Osteocyte (in vitro differentiated cells): ENCODE measurements at regions not wholly inside any gene's neighbourhood (a gene's known extent, or its start where the extent isn't known, plus 50 kb on each side); places are given as distances from the start of the nearest gene placed in this dataset.

Source experiments
- DNase-seq: peaks from one replicate; pipeline ENCODE4 v3.0.0; 2021; ENCODE audit warnings: mixed read lengths; ENCODE audit not compliant: unreplicated experiment; ENCODE audit errors: extremely low spot score
- H3K27ac Mint-ChIP-seq: one replicate; pipeline ENCODE4 v1.8.0; 2021; ENCODE audit warnings: mild to moderate bottlenecking, mixed read lengths; ENCODE audit not compliant: unreplicated experiment
- H3K27me3 Mint-ChIP-seq: one replicate; pipeline ENCODE4 v1.8.0; 2021; ENCODE audit warnings: mixed read lengths; ENCODE audit not compliant: unreplicated experiment
- H3K36me3 Mint-ChIP-seq: one replicate; pipeline ENCODE4 v1.8.0; 2021; ENCODE audit warnings: mixed read lengths; ENCODE audit not compliant: unreplicated experiment
- H3K4me1 Mint-ChIP-seq: one replicate; pipeline ENCODE4 v1.8.0; 2021; ENCODE audit warnings: mixed read lengths; ENCODE audit not compliant: unreplicated experiment
- H3K4me3 Mint-ChIP-seq: one replicate; pipeline ENCODE4 v1.8.0; 2021; ENCODE audit warnings: mild to moderate bottlenecking, moderate library complexity, mixed read lengths; ENCODE audit not compliant: unreplicated experiment
- H3K9me3 Mint-ChIP-seq: one replicate; pipeline ENCODE4 v1.8.0; 2021; ENCODE audit warnings: mixed read lengths; ENCODE audit not compliant: unreplicated experiment
- CTCF ChIP-seq: fragments of 200-600 bp; sonication (generic); IDR thresholded peaks from 2 replicates; pipeline ENCODE4 v1.5.0; 2021; ENCODE audit warnings: antibody characterized with exemption, mild to moderate bottlenecking, moderate library complexity

- no peak overlapping the region for H3K4me3 Mint-ChIP-seq
- no peak for TF ChIP-seq CTCF
Measured at GRCh38 chr7:18387191-18387735, 108.3 kb upstream of the HDAC9 start.

GRCh38 chr7:18390535-18390907 lies 105.0 kb upstream of the HDAC9 start:
- Mint-ChIP-seq H3K36me3 (no peaks in the 10 kb centered on the region), H3K27me3 (no peaks in the 10 kb centered on the region), H3K27ac (peak overlapping the region; percentile 93), H3K4me3 (no peak overlapping the region), H3K9me3 (no peaks in the 10 kb centered on the region), H3K4me1 (peaks cover 42% of the 10 kb centered on the region)
- TF ChIP-seq CTCF: no peak
- no peak for DNase-seq

More at GRCh38 chr7:18387191-18387735, 108.3 kb upstream of the HDAC9 start:
- H3K36me3 Mint-ChIP-seq: no peaks in the 10 kb centered on the region
- no peaks in the 10 kb centered on the region for H3K9me3 Mint-ChIP-seq
- no peak for DNase-seq
- peaks cover 42% of the 10 kb centered on the region for H3K4me1 Mint-ChIP-seq
- H3K27me3 Mint-ChIP-seq: no peaks in the 10 kb centered on the region
- H3K27ac Mint-ChIP-seq: no peak overlapping the region

GRCh38 chr7:18393465-18394118 lies 102.0 kb upstream of the HDAC9 start:
- Mint-ChIP-seq H3K9me3 (no peaks in the 10 kb centered on the region), H3K36me3 (no peaks in the 10 kb centered on the region), H3K4me1 (peaks cover 27% of the 10 kb centered on the region), H3K4me3 (no peak overlapping the region), H3K27ac (no peak overlapping the region), H3K27me3 (no peaks in the 10 kb centered on the region)
- TF ChIP-seq CTCF: no peak
- DNase-seq: no peak

- Mint-ChIP-seq H3K36me3 (no peaks in the 10 kb centered on the region), H3K9me3 (no peaks in the 10 kb centered on the region), H3K4me3 (no peak overlapping the region), H3K4me1 (peaks cover 14% of the 10 kb centered on the region), H3K27me3 (no peaks in the 10 kb centered on the region), H3K27ac (no peak overlapping the region)
- no peak for TF ChIP-seq CTCF
- no peak for DNase-seq
Measured at GRCh38 chr7:18395868-18396267, 99.7 kb upstream of the HDAC9 start.

GRCh38 chr7:18396953-18397352 lies 98.6 kb upstream of the HDAC9 start:
- Mint-ChIP-seq H3K27ac (no peak overlapping the region), H3K4me3 (no peak overlapping the region), H3K4me1 (peaks cover 10% of the 10 kb centered on the region), H3K36me3 (no peaks in the 10 kb centered on the region), H3K27me3 (no peaks in the 10 kb centered on the region), H3K9me3 (no peaks in the 10 kb centered on the region)
- TF ChIP-seq CTCF: no peak
- no peak for DNase-seq
